HCT116 (cell line): ENCODE measurements at regions not wholly inside any gene's neighbourhood (a gene's known extent, or its start where the extent isn't known, plus 50 kb on each side); places are given as distances from the start of the nearest gene placed in this dataset.

Experiments
- ATAC-seq: fragments of 200-7000 bp; cut with Tn5 transposase; 2 replicates; pipeline ENCODE4 v1.9.1; 2020; ENCODE audit warnings: mild to moderate bottlenecking, moderate library complexity
- BruUV-seq: library from RNA; stranded (reverse); fragments of 400-500 nt; replicated peaks from 2 replicates; lab custom pipeline; 2021; lab: Mats Ljungman, UMichigan
- CTCF ChIA-PET: fragments of 300-600 bp; sonication (Branson Sonifier 250); formaldehyde crosslinking; loops from one replicate; lab custom pipeline; 2021; ENCODE audit warnings: antibody characterized with exemption; lab: Charles Lee
- POLR2A ChIA-PET: fragments of 300-600, 350-600 bp; sonication (Branson Sonifier 250); formaldehyde crosslinking; loops from one replicate; lab custom pipeline; 2021; ENCODE audit warnings: antibody characterized with exemption; lab: Charles Lee
- RAD21 ChIA-PET, 2 experiments: fragments of 300-600 bp; sonication (Branson Sonifier 250); formaldehyde crosslinking; loops; one replicate each; lab custom pipeline; 2023; ENCODE audit warnings: low total read pairs in 2 of 2; ENCODE audit not compliant: uncharacterized antibody in 2 of 2, unreplicated experiment in 2 of 2, low non-redundant PET in 1 of 2; lab: Charles Lee
- DNase-seq: peaks from one replicate; pipeline ENCODE4 v3.0.0-alpha.2; 2010; ENCODE audit warnings: low read depth, low spot score
- H2AFZ ChIP-seq: fragments of 200-600 bp; shearing (Covaris generic), sonication (generic); 2 replicates; pipeline ENCODE4 v1.6.1; 2017; ENCODE audit warnings: low read depth, mixed run types, mixed read lengths, antibody characterized with exemption, low read length; ENCODE audit not compliant: poor library complexity, severe bottlenecking
- H3K27ac ChIP-seq: 2 replicates; pipeline ENCODE4 v1.5.1; 2012; ENCODE audit warnings: low read depth, low read length
- H3K27me3 ChIP-seq: fragments of 200-600 bp; sonication (generic); 2 replicates; pipeline ENCODE4 v1.6.1; 2016; ENCODE audit warnings: mixed run types, low read length, mixed read lengths; ENCODE audit not compliant: insufficient read depth
- H3K36me3 ChIP-seq, 2 experiments: fragments of 200-500 bp in 1 of 2; fragments of 200-600 bp in 1 of 2; sonication (Bioruptor generic) in 1 of 2; sonication (generic) in 1 of 2; 2 replicates each; pipeline versions ENCODE4 v1.5.1 to v1.6.1; 2014 to 2016; ENCODE audit warnings: low read length in 2 of 2, inconsistent platforms in 1 of 2, mixed read lengths in 1 of 2, mixed run types in 1 of 2; ENCODE audit not compliant: insufficient read depth in 2 of 2, control insufficient read depth in 1 of 2
- H3K4me1 ChIP-seq, 2 experiments: fragments of 200-600 bp in 1 of 2; sonication (generic) in 1 of 2; 2 replicates each; pipeline versions ENCODE4 v1.5.1 to v1.6.1; 2012 to 2017; ENCODE audit warnings: low read length in 2 of 2, inconsistent platforms in 1 of 2, mild to moderate bottlenecking in 1 of 2, mixed read lengths in 1 of 2, mixed run types in 1 of 2, moderate library complexity in 1 of 2; ENCODE audit not compliant: insufficient read depth in 2 of 2, control insufficient read depth in 1 of 2
- H3K4me2 ChIP-seq: fragments of 200-600 bp; sonication (generic); 2 replicates; pipeline ENCODE4 v1.6.1; 2017; ENCODE audit warnings: mixed run types, low read length, mixed read lengths
- H3K4me3 ChIP-seq, 2 experiments: fragments of 200-600 bp in 1 of 2; sonication (generic) in 1 of 2; replicated peaks in 1 of 2; 2 replicates each; pipeline ENCODE4 v1.5.1; 2011 to 2016; ENCODE audit warnings: low read length in 2 of 2, control low read depth in 1 of 2, low read depth in 1 of 2, mild to moderate bottlenecking in 1 of 2, mixed read lengths in 1 of 2, mixed run types in 1 of 2
- H3K79me2 ChIP-seq: fragments of 200-600 bp; sonication (generic); 2 replicates; pipeline ENCODE4 v1.6.1; 2017; ENCODE audit warnings: mild to moderate bottlenecking, mixed run types, low read length, moderate library complexity, mixed read lengths; ENCODE audit not compliant: insufficient read depth
- H3K9ac ChIP-seq: fragments of 200-600 bp; sonication (generic); 2 replicates; pipeline ENCODE4 v1.6.1; 2016; ENCODE audit warnings: low read length, mixed read lengths
- H3K9me2 ChIP-seq: fragments of 200-600 bp; sonication (generic), shearing (Covaris generic); 2 replicates; pipeline ENCODE4 v1.6.1; 2017; ENCODE audit warnings: mixed run types, mild to moderate bottlenecking, moderate library complexity; ENCODE audit not compliant: insufficient read depth
- H3K9me3 ChIP-seq, 2 experiments: fragments of 200-500 bp in 1 of 2; fragments of 200-600 bp in 1 of 2; sonication (Bioruptor generic) in 1 of 2; sonication (generic) in 1 of 2; 2 replicates each; pipeline ENCODE4 v1.6.1; 2014 to 2017; ENCODE audit warnings: low read length in 2 of 2, mixed read lengths in 2 of 2, inconsistent platforms in 1 of 2, low read depth in 1 of 2, mild to moderate bottlenecking in 1 of 2, mixed run types in 1 of 2, moderate library complexity in 1 of 2; ENCODE audit not compliant: control insufficient read depth in 1 of 2, insufficient read depth in 1 of 2
- H4K20me1 ChIP-seq: fragments of 200-600 bp; sonication (generic), shearing (Covaris generic); 2 replicates; pipeline ENCODE4 v1.6.1; 2017; ENCODE audit warnings: mixed run types, mild to moderate bottlenecking, moderate library complexity; ENCODE audit not compliant: insufficient read depth
- ATF3 ChIP-seq: IDR thresholded peaks from 2 replicates; pipeline ENCODE4 v1.6.1; 2012
- CBX3 ChIP-seq: IDR thresholded peaks from 2 replicates; pipeline ENCODE4 v1.6.1; 2012; ENCODE audit warnings: low read depth
- CEBPB ChIP-seq: IDR thresholded peaks from 2 replicates; pipeline ENCODE4 v1.6.1; 2012; ENCODE audit warnings: low read depth
- CTCF ChIP-seq, 3 experiments: fragments of 200-600 bp in 1 of 3; sonication (generic) in 1 of 3; IDR thresholded peaks in 2 of 3; conservative IDR thresholded peaks in 1 of 3; 2 replicates each; pipeline ENCODE4 v1.5.1; 2012 to 2017; ENCODE audit warnings: low read depth in 2 of 3, low read length in 2 of 3, antibody characterized with exemption in 1 of 3, borderline replicate concordance in 1 of 3, control low read depth in 1 of 3, mild to moderate bottlenecking in 1 of 3, mixed read lengths in 1 of 3, mixed run types in 1 of 3, moderate library complexity in 1 of 3; ENCODE audit not compliant: insufficient read depth in 1 of 3
- EZH2phosphoT487 ChIP-seq: fragments of 200-600 bp; IDR thresholded peaks from 2 replicates; pipeline ENCODE4 v1.6.1; 2018; ENCODE audit warnings: antibody characterized with exemption, borderline replicate concordance
- FOSL1 ChIP-seq: IDR thresholded peaks from 2 replicates; pipeline ENCODE4 v1.6.1; 2012; ENCODE audit warnings: low read depth
- POLR2AphosphoS5 ChIP-seq: IDR thresholded peaks from 2 replicates; pipeline ENCODE4 v1.6.1; 2011; ENCODE audit warnings: mild to moderate bottlenecking, low read depth, low read length, moderate library complexity
- RAD21 ChIP-seq: IDR thresholded peaks from 2 replicates; pipeline ENCODE4 v1.6.1; 2012; ENCODE audit warnings: low read depth, mild to moderate bottlenecking
- REST ChIP-seq: IDR thresholded peaks from 2 replicates; pipeline ENCODE4 v1.6.1; 2012; ENCODE audit warnings: low read depth
- SIN3A ChIP-seq: IDR thresholded peaks from 2 replicates; pipeline ENCODE4 v1.6.1; 2012; ENCODE audit warnings: low read depth
- YY1 ChIP-seq: IDR thresholded peaks from 2 replicates; pipeline ENCODE4 v1.6.1; 2011; ENCODE audit warnings: low read length, low read depth, moderate library complexity, mild to moderate bottlenecking; ENCODE audit not compliant: insufficient replicate concordance; ENCODE audit errors: extremely low read depth
- ZFX ChIP-seq: fragments of 450-650 bp; IDR thresholded peaks from 2 replicates; pipeline ENCODE4 v1.6.1; 2017
- intact Hi-C: fragments of 100-400 bp; cut with micrococcal nuclease; formaldehyde crosslinking; loops from 2 replicates; pipeline ENCODE4 v1.10.0; 2022

GRCh38 chr18:67733088-67733487, 216.6 kb upstream of the DSEL start:
- intact Hi-C loops = no loop called here
- Histone ChIP-seq H2AFZ (no peak overlapping the region), H4K20me1 (no peaks in the 10 kb centered on the region; the same call in 1 of the 2 replicates), H3K4me3 (no peak overlapping the region), H3K4me1 (no peaks in the 10 kb centered on the region), H3K36me3 (no peaks in the 10 kb centered on the region), H3K4me2 (no peak overlapping the region), H3K27ac (no peak overlapping the region), H3K9me2 (no peaks in the 10 kb centered on the region), H3K79me2 (no peaks in the 10 kb centered on the region), H3K9me3 (peaks cover 7 to 10% of the 10 kb centered on the region in 2 experiments; a peak in 3 of 4 replicates), H3K9ac (no peak overlapping the region), H3K27me3 (no peaks in the 10 kb centered on the region)
- ChIA-PET CTCF (no interaction called here), POLR2A (no interaction called here), RAD21 (no interaction called here)
- no peak for TF ChIP-seq ZFX
- no peak for TF ChIP-seq SIN3A
- DNase-seq = no peak
- BruUV-seq = no TSS peak
- no peak for ATAC-seq

GRCh38 chr18:67731851-67732250, 215.3 kb upstream of the DSEL start:
- H3K27ac ChIP-seq = no peak overlapping the region
- H3K27me3 ChIP-seq = no peaks in the 10 kb centered on the region
- ATAC-seq (no peak), DNase-seq (no peak)
- H3K9me2 ChIP-seq = no peaks in the 10 kb centered on the region
- H3K9me3 ChIP-seq = peaks cover 7 to 8% of the 10 kb centered on the region in 2 experiments; a peak in 2 of 4 replicates
- no peak overlapping the region for H3K4me2 ChIP-seq
- H4K20me1 ChIP-seq = no peaks in the 10 kb centered on the region
- no peak overlapping the region for H3K4me3 ChIP-seq
- H3K4me1 ChIP-seq = no peaks in the 10 kb centered on the region
- intact Hi-C loops = no loop called here
- POLR2A ChIA-PET = no interaction called here
- RAD21 ChIA-PET = no interaction called here
- TF ChIP-seq YY1 (no peak), REST (no peak), FOSL1 (no peak), ATF3 (no peak), POLR2AphosphoS5 (no peak), CTCF (IDR thresholded peaks at IDR 0.05 in 2 of 3, conservative IDR thresholded peaks at IDR 0.05 in 1 of 3; ENCODE audit: borderline replicate concordance in 1 of 3, insufficient read depth in 1 of 3, low read depth in 2 of 3, low read length in 2 of 3) (no peak), ZFX (no peak), CBX3 (no peak), CEBPB (no peak), RAD21 (no peak), EZH2phosphoT487 (no peak)
- BruUV-seq = no TSS peak
- no peak overlapping the region for H3K9ac ChIP-seq
- no peak overlapping the region for H2AFZ ChIP-seq
- CTCF ChIA-PET = no interaction called here
- no peaks in the 10 kb centered on the region for H3K79me2 ChIP-seq
- no peaks in the 10 kb centered on the region for H3K36me3 ChIP-seq
